GM19438 (cell line): ENCODE measurements at regions not wholly inside any gene's neighbourhood (a gene's known extent, or its start where the extent isn't known, plus 50 kb on each side); places are given as distances from the start of the nearest gene placed in this dataset.

Experiments
- ATAC-seq: cut with Tn5 transposase; IDR thresholded peaks from one replicate; pipeline ENCODE4 v1.9.1; 2021; ENCODE audit warnings: low read depth; ENCODE audit not compliant: unreplicated experiment

DNA sequence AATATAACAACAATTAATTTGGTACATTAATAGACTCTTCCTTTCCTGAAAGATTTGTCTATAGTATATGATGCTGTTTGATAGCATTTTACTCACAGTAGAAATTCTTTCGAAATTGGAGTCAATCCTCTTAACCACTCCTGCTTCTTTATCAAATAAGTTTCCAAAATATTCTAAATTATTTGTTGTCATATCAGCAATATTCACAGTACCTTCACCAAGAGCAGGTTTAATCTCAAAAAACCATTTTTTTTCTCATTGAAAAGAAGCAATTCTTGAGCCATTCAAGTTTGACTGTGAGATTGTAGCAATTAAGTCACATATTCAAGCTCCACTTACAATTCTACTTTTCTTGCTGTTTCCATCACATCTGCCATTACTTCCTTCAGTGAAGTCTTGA is 83.5 kb upstream of the PRR16 start:
- no peak for ATAC-seq

GRCh38 chr5:120382833-120383232 is 81.3 kb upstream of the PRR16 start:
- no peak for ATAC-seq

DNA sequence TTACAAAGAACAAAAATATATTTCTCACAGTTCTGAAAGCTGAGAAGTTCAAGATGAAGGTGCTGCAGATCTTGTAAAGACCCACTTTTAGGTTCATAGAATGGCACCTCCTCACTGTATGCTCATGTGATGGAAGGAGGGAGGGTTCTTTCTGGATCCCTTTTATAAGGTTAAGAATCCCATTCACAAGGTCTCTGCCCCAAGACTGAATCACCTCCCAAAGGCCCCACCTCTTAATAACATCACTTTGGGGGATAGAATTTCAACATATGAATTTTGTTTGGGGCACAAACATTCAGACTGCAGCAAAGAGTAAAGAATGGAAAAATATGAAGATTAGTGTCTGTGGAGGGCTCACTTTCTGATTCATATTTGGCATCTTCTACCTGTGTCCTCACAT is 77.1 kb upstream of the PRR16 start:
- no peak for ATAC-seq

- no peak for ATAC-seq
These were observed 75.9 kb upstream of the PRR16 start for GRCh38 chr5:120388016-120388781.

DNA sequence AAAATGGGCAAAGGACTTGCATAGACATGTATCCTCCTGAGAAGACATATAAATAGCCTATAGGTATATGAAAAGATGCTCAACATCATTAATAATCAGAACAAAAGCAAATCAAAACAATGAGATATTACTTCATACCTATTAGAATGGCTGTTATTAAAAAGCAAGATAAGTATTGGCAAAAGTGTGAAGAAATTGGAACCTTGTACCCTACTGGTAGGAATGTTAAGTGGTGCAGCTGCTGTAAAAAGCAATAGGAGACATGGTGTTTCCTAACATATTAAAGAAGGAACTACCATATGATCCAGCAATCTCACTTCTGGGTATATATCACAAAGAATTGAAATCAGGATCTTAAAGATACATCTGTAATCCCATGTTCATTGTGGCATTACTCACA is 69.8 kb upstream of the PRR16 start:
- no peak for ATAC-seq

- ATAC-seq: no peak
These were observed 67.9 kb upstream of the PRR16 start for GRCh38 chr5:120396186-120396585.

DNA sequence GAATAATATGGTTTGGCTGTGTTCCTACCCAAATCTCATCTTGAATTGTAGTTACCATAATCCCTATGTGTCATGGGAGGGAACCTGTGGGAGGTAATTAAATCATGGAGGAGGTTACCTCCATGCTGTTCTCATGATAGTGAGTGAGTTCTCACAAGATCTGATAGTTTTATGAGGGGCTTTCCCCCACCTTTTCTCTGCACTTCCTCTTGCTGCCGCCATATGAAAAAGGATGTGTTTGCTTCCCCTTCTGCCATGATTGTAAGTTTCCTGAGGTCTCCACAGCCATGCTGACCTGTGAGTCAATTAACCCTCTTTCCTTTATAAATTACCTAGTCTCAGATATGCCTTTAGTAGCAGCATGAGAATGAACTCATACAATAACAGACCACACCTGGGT is 63.7 kb upstream of the PRR16 start:
- no peak for ATAC-seq

GRCh38 chr5:120402606-120403005 is 61.5 kb upstream of the PRR16 start:
- no peak for ATAC-seq

DNA sequence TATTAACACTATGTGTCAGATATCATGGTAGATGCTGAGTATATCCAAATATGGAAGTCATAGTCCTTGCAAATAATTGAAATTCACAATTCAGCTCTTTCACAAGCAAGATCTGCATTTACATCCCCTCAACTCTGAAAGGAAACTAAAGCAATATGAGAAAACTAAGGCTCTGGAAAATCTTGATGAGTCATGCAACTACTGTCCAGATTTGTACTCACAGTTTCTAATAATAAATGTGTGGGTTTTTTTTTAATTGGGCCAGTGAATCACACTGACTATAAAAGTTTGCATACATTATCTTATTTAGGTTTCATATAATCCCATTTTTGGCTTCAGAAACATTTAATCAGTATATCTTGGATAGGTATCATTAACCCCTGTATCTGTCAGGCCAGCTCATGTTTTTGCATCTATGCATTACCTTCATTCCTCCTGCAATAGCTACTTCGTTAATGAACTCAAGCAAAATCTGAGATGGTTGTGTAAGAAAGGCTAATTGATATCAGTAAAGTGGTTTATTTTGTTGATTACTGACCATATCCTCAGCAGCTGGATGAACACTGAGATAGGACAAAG is 58.7 kb upstream of the PRR16 start:
- ATAC-seq: no peak

- no peak for ATAC-seq
These were observed 58.2 kb upstream of the PRR16 start for GRCh38 chr5:120405923-120406322.

DNA sequence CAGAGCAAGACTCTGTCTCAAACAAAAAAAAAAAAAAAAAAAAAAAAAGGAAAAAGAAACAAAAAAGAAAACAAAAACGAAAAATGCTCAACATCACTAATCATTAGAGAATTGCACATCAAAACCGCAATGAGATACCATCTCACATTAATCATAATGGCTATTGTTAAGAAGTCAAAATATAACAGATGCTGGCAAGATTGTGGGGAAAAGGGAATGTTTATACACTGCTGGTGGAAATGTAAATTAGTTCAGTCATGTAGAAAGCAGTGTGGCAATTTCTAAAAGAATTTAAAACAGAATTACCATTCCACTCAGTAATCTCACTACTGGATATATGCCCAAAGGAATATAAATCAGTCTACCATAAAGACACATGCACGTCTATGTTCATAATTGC is 50.4 kb upstream of the PRR16 start:
- ATAC-seq: no peak
